Ectodermal cell (in vitro differentiated cells): ENCODE measurements at regions not wholly inside any gene's neighbourhood (a gene's known extent, or its start where the extent isn't known, plus 50 kb on each side); places are given as distances from the start of the nearest gene placed in this dataset.
A peak's percentile ranks its signal among the peaks of the same experiment; 100 is the strongest.
"Not testable (repeated sequence)": the region's sequence is repeated elsewhere in the genome, so short reads cannot be mapped to it uniquely, and the experiment has no call there.

Experiments used
- H3K27ac ChIP-seq: 2 replicates; pipeline ENCODE4 v1.7.0; 2013; ENCODE audit warnings: mild to moderate bottlenecking, low read depth, low read length; ENCODE audit not compliant: insufficient read depth, poor library complexity, severe bottlenecking
- H3K27me3 ChIP-seq: 2 replicates; pipeline ENCODE4 v1.7.0; 2013; ENCODE audit warnings: mild to moderate bottlenecking, low read length; ENCODE audit not compliant: insufficient read depth, control insufficient read depth, poor library complexity, severe bottlenecking
- H3K36me3 ChIP-seq: one replicate; pipeline ENCODE4 v1.7.0; 2013; ENCODE audit warnings: low read length; ENCODE audit not compliant: control insufficient read depth, insufficient read depth
- H3K4me1 ChIP-seq: one replicate; pipeline ENCODE4 v1.7.0; 2013; ENCODE audit warnings: low read length; ENCODE audit not compliant: control insufficient read depth, insufficient read depth
- H3K4me3 ChIP-seq: 2 replicates; pipeline ENCODE4 v1.7.0; 2013; ENCODE audit warnings: low read depth, low read length, control low read depth; ENCODE audit not compliant: insufficient read depth
- H3K9me3 ChIP-seq: 2 replicates; pipeline ENCODE4 v1.7.0; 2013; ENCODE audit warnings: mild to moderate bottlenecking, low read length, moderate library complexity; ENCODE audit not compliant: control insufficient read depth
- WGBS, 2 experiments: methylation state at CpG; one replicate each; pipeline ENCODE4 v1.1.7; 2013; ENCODE audit warnings: missing lambda C conversion rate in 2 of 2; 5-methylcytosine and 5-hydroxymethylcytosine counted together

DNA sequence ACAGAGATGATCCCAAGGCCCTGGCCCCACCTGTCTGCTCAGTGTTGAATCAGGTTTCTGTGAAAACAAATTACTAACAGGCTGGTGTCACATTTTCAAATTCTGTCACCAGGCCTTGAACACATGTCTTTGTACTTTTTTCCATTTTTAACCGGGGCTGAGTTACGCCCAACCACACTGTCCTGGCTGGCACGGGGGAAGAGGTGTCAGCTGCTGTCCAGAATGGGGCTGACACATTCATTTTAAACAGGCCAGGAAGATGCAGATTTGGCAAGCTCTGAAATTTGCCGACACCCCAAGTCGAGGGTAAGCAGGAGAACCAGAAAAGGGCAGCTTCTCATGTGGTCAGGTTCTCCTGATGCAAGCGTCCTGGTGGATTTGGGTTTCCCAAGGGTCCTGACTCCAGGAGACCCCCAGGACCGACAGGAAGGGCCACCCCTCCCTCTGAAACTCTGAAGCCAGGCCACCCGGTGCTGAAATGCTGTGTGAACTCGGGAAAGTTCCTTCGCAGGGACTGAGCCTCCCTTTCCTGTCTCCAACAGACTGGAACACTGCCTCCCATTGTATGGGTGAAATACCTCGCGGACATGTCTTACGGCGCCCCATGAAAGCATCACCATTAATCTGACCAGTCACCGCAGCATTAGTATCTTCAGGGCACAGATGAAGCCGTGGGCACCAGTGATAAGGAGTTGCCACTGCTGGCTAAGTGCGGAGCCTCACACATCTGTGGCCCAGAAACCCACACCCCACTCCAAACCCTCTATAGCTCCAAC is 90.5 kb upstream of the METTL9 start:
- not testable (repeated sequence) for H3K36me3 ChIP-seq, H3K27me3 ChIP-seq, H3K4me3 ChIP-seq, H3K27ac ChIP-seq, H3K9me3 ChIP-seq
- 93 to 95% methylated on average over 17 of the region's 17 CpGs for WGBS, 2 experiments
- H3K4me1 ChIP-seq: peaks cover 19% of the 10 kb centered on the region

DNA sequence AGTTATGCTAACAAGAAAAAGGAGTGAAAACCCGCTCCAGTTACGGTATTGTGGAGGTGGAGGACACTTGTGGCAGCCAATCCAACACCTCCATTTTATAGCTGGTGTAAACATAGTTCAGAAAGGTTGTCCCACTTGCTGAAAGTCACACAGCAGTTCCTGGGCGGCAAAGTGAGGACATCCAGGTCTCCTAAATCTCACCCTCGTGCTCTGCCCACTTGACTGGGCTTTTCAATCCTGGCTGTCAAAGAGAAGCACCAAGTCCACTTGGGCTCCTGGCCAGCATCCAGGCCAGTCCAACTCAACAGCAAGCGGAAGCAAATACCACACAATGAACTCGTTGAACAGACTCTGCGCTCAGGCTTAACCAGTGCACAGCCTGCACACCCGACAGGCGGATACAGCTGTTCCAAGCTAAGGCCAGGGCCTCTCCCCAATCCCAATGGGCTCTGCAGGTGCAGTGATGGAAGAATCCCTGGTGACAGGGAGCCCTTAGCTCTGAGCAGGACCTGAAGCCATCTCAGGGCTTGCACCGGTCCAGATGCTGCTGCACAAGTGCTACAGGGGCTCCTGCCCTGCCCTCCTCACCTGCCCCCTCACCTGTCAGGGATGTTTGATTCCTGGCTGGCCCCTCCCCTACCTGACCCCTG is 89.8 kb upstream of the METTL9 start:
- H3K9me3 ChIP-seq, H3K27ac ChIP-seq, H3K27me3 ChIP-seq, H3K4me3 ChIP-seq, H3K36me3 ChIP-seq: not testable (repeated sequence)
- 92 to 96% methylated on average over 10 of the region's 10 CpGs for WGBS, 2 experiments
- peaks cover 19% of the 10 kb centered on the region for H3K4me1 ChIP-seq

- not testable (repeated sequence) for H3K4me3 ChIP-seq, H3K36me3 ChIP-seq, H3K27ac ChIP-seq, H3K9me3 ChIP-seq, H3K27me3 ChIP-seq
- peaks cover 19% of the 10 kb centered on the region for H3K4me1 ChIP-seq
- WGBS, 2 experiments: 89 to 97% methylated on average over 3 of the region's 4 CpGs
These were observed 88.5 kb upstream of the METTL9 start for GRCh38 chr16:21510869-21511255.

GRCh38 chr16:21511315-21512210 is 87.8 kb upstream of the METTL9 start:
- not testable (repeated sequence) for H3K36me3 ChIP-seq, H3K27me3 ChIP-seq, H3K9me3 ChIP-seq, H3K4me3 ChIP-seq
- 88% methylated on average over 29 of the region's 29 CpGs for WGBS, 2 experiments
- H3K4me1 ChIP-seq: peaks cover 19% of the 10 kb centered on the region
- peak overlapping the region; percentile 26 for H3K27ac ChIP-seq

DNA sequence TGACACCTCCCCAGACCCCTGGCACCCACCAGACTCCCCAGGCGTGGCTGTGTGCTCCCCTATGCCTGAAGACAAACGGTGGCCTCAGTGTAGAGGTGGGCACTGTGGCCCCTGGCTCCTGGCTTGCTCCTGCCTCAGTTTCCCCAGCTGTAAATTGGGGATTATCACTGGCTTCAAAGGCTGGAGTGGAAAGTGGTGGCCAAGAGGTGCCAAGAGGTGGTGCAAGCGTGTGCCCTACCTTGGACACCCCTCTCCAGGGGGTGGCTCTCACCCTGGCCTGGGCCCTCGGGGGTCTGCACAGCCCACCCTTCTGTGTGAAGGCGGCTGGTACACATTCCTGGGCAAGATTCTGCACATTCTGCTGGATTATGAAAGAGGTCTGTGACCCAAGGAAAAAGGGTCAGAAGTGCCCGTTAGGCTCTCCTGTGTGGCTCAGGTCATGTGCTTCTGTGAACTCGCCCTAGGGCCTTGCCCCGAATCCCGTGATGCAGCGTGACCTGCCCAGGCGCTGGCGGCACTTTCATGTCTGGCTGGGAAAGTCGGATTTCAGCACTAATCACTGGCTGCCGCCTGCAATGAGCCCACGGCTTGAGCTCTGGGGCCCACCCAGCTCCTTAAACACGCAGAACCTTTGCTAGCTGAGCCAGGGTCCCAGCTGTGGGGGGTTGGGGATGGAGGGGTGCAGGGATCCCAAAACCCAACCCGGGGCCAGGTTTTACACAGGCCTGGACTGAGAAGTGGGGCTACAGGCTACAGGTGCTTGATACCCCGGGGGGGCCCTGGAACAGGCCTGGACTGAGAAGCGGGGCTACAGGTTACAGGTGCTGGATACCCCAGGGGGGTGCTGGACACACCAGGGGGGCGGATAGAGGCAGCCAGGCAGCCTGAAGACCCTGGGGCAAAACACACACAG is 86.8 kb upstream of the METTL9 start:
- H3K4me3 ChIP-seq, H3K9me3 ChIP-seq, H3K27me3 ChIP-seq, H3K27ac ChIP-seq, H3K36me3 ChIP-seq: not testable (repeated sequence)
- H3K4me1 ChIP-seq: peaks cover 18% of the 10 kb centered on the region
- 90 to 91% methylated on average over 19 to 20 of the region's 20 CpGs for WGBS, 2 experiments

- not testable (repeated sequence) for H3K27ac ChIP-seq, H3K9me3 ChIP-seq, H3K36me3 ChIP-seq, H3K27me3 ChIP-seq, H3K4me3 ChIP-seq
- 88% methylated on average over 9 of the region's 9 CpGs for WGBS, 2 experiments
- H3K4me1 ChIP-seq: peaks cover 12% of the 10 kb centered on the region
These were observed 86.0 kb upstream of the METTL9 start for GRCh38 chr16:21513337-21513741.

GRCh38 chr16:21513812-21514473 is 85.4 kb upstream of the METTL9 start:
- 94% methylated on average over 18 of the region's 18 CpGs for WGBS, 2 experiments
- not testable (repeated sequence) for H3K27ac ChIP-seq, H3K4me3 ChIP-seq, H3K27me3 ChIP-seq, H3K9me3 ChIP-seq, H3K36me3 ChIP-seq
- peaks cover 12% of the 10 kb centered on the region for H3K4me1 ChIP-seq

DNA sequence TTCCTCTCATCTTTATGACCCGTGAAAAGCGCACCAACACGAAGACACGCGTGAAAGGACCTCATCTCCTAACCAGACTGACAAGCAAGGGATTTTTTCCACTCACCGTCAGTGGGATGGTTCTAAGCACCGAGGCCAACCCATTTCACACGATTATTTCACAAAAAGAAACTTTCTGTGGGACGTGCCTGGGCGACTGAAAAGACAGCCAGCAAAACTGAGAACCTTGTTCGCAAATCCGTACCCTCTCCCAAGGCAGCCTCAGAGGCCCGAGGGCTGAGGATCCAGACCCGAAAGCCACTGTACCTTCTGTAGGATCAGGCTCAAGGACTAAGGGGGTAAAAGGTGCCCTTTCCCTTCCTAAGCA is 84.9 kb upstream of the METTL9 start:
- H3K4me1 ChIP-seq: peaks cover 12% of the 10 kb centered on the region
- 95% methylated on average over 13 to 14 of the region's 14 CpGs for WGBS, 2 experiments
- not testable (repeated sequence) for H3K27ac ChIP-seq, H3K27me3 ChIP-seq, H3K36me3 ChIP-seq, H3K9me3 ChIP-seq, H3K4me3 ChIP-seq

- H3K36me3 ChIP-seq, H3K4me1 ChIP-seq, H3K27me3 ChIP-seq, H3K27ac ChIP-seq, H3K9me3 ChIP-seq, H3K4me3 ChIP-seq: not testable (repeated sequence)
- 90 to 91% methylated on average over 4 of the region's 9 CpGs for WGBS, 2 experiments
These were observed 82.7 kb upstream of the METTL9 start for GRCh38 chr16:21516705-21517040.
